OCI-LY1 (cell line): ENCODE measurements at regions not wholly inside any gene's neighbourhood (a gene's known extent, or its start where the extent isn't known, plus 50 kb on each side); places are given as distances from the start of the nearest gene placed in this dataset.

Source experiments
- H2AFZ ChIP-seq: fragments of 200-600 bp; sonication (generic), shearing (Covaris generic); 2 replicates; pipeline ENCODE4 v1.6.0; 2014; ENCODE audit warnings: antibody characterized with exemption, mild to moderate bottlenecking, low read length
- H3F3A ChIP-seq: fragments of 200-600 bp; sonication (generic), shearing (Covaris generic); 2 replicates; pipeline ENCODE4 v1.6.0; 2014; ENCODE audit warnings: mild to moderate bottlenecking, antibody characterized with exemption, low read length, moderate library complexity; ENCODE audit not compliant: insufficient read depth
- H3K27ac ChIP-seq: fragments of 200-600 bp; sonication (generic); 2 replicates; pipeline ENCODE4 v1.5.1; 2014; ENCODE audit warnings: low read length, mixed run types, mild to moderate bottlenecking, low read depth; ENCODE audit not compliant: poor library complexity, severe bottlenecking
- H3K27me3 ChIP-seq: fragments of 200-600 bp; sonication (generic); 2 replicates; pipeline ENCODE4 v1.6.0; 2014; ENCODE audit warnings: antibody characterized with exemption, mild to moderate bottlenecking, low read length, moderate library complexity; ENCODE audit not compliant: insufficient read depth
- H3K36me3 ChIP-seq: fragments of 200-600 bp; sonication (generic); 2 replicates; pipeline ENCODE4 v1.6.1; 2014; ENCODE audit warnings: mild to moderate bottlenecking, antibody characterized with exemption, low read length, moderate library complexity, mixed read lengths; ENCODE audit not compliant: insufficient read depth
- H3K4me1 ChIP-seq: fragments of 200-600 bp; sonication (generic); 2 replicates; pipeline ENCODE4 v1.5.1; 2014; ENCODE audit warnings: mild to moderate bottlenecking, low read length, moderate library complexity; ENCODE audit not compliant: insufficient read depth, severe bottlenecking
- H3K4me2 ChIP-seq: fragments of 200-600 bp; sonication (generic), shearing (Covaris generic); 2 replicates; pipeline ENCODE4 v1.6.1; 2014; ENCODE audit warnings: low read length
- H3K4me3 ChIP-seq: fragments of 200-600 bp; sonication (generic); 2 replicates; pipeline ENCODE4 v1.5.1; 2014; ENCODE audit warnings: low read length, low read depth, mild to moderate bottlenecking, mixed read lengths; ENCODE audit not compliant: poor library complexity, severe bottlenecking
- H3K79me2 ChIP-seq: fragments of 200-600 bp; shearing (Covaris generic); 2 replicates; pipeline ENCODE4 v1.6.1; 2016; ENCODE audit warnings: mixed run types, low read length, mixed read lengths; ENCODE audit not compliant: insufficient read depth
- H3K9ac ChIP-seq: fragments of 200-600 bp; sonication (generic), shearing (Covaris generic); 2 replicates; pipeline ENCODE4 v1.6.1; 2014; ENCODE audit warnings: mild to moderate bottlenecking, low read length, mixed read lengths
- H3K9me2 ChIP-seq: fragments of 200-600 bp; sonication (generic), shearing (Covaris generic); 2 replicates; pipeline ENCODE4 v1.6.1; 2014; ENCODE audit warnings: low read depth, mild to moderate bottlenecking, low read length, mixed read lengths
- H3K9me3 ChIP-seq: fragments of 200-600 bp; shearing (Covaris generic); 2 replicates; pipeline ENCODE4 v1.6.1; 2014; ENCODE audit warnings: low read length, mixed read lengths
- H4K20me1 ChIP-seq: fragments of 200-600 bp; sonication (generic), shearing (Covaris generic); 2 replicates; pipeline ENCODE4 v1.6.0; 2016; ENCODE audit warnings: mild to moderate bottlenecking, low read length; ENCODE audit not compliant: insufficient read depth
- EZH2 ChIP-seq: fragments of 200-600 bp; sonication (generic), shearing (Covaris generic); IDR thresholded peaks from 2 replicates; pipeline ENCODE4 v1.8.0; 2017; ENCODE audit warnings: borderline replicate concordance, mixed run types, mild to moderate bottlenecking, antibody characterized with exemption, low read length, moderate library complexity, mixed read lengths
- TF ChIP-seq, protein P1 (sequence below): fragments of 200-600 bp; sonication (generic), shearing (Covaris generic); IDR thresholded peaks from 2 replicates; pipeline ENCODE4 v1.5.1; 2017; ENCODE audit warnings: mild to moderate bottlenecking, antibody characterized with exemption, low read length, moderate library complexity, mixed read lengths

DNA sequence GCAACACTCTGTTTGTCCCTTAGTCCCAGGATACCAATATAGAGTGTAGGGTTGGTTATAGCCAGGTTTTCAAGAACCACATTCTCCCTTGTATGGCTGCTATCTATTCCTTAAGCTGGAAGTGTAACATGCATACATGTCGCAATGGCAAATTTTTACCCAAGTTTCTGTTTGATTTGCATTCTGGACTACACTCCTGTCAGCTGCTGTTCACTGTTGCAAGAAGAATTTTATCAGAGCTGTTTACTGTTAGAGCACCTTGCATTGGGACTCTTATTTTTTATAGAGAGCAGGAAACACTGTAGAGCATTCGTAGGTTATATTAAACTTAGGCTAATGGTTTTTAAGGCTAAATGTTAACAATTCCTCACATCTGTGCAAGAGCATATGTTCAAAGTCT is 376.0 kb upstream of the LRFN5 start:
- TF ChIP-seq, protein P1, sequence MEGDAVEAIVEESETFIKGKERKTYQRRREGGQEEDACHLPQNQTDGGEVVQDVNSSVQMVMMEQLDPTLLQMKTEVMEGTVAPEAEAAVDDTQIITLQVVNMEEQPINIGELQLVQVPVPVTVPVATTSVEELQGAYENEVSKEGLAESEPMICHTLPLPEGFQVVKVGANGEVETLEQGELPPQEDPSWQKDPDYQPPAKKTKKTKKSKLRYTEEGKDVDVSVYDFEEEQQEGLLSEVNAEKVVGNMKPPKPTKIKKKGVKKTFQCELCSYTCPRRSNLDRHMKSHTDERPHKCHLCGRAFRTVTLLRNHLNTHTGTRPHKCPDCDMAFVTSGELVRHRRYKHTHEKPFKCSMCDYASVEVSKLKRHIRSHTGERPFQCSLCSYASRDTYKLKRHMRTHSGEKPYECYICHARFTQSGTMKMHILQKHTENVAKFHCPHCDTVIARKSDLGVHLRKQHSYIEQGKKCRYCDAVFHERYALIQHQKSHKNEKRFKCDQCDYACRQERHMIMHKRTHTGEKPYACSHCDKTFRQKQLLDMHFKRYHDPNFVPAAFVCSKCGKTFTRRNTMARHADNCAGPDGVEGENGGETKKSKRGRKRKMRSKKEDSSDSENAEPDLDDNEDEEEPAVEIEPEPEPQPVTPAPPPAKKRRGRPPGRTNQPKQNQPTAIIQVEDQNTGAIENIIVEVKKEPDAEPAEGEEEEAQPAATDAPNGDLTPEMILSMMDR: no peak
- no peak for TF ChIP-seq EZH2
- no peaks in the 10 kb centered on the region for H3K36me3 ChIP-seq
- H3K79me2 ChIP-seq: no peaks in the 10 kb centered on the region
- no peak overlapping the region for H3K4me3 ChIP-seq
- no peak overlapping the region for H2AFZ ChIP-seq
- no peaks in the 10 kb centered on the region for H4K20me1 ChIP-seq
- no peak overlapping the region for H3K4me2 ChIP-seq
- no peaks in the 10 kb centered on the region for H3F3A ChIP-seq
- no peak overlapping the region for H3K9ac ChIP-seq
- H3K4me1 ChIP-seq: no peaks in the 10 kb centered on the region
- H3K9me3 ChIP-seq: no peaks in the 10 kb centered on the region
- no peak overlapping the region for H3K27ac ChIP-seq
- H3K9me2 ChIP-seq: no peaks in the 10 kb centered on the region
- H3K27me3 ChIP-seq: no peaks in the 10 kb centered on the region

DNA sequence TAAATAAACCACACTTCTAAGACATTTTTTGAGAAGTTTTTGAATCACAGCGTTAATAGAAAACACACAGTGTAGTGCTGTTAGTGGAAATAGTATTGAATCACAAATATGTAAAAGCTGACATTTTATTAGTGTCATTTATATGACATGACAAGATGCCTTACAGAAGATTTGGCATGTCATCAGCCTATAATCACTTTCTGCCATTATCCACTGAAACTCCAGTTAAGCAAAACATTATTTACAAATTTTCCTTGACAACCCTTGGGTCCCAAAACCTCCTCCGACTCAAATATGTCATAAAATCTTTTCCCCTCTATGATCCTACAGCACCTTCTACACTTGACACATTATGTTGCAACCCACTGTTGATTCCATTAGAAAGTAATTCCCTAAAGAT is 376.9 kb upstream of the LRFN5 start:
- H3K27me3 ChIP-seq: no peaks in the 10 kb centered on the region
- H3K36me3 ChIP-seq: no peaks in the 10 kb centered on the region
- no peaks in the 10 kb centered on the region for H3F3A ChIP-seq
- no peak overlapping the region for H3K27ac ChIP-seq
- no peaks in the 10 kb centered on the region for H3K4me1 ChIP-seq
- no peak overlapping the region for H3K4me3 ChIP-seq
- H3K9ac ChIP-seq: no peak overlapping the region
- H3K4me2 ChIP-seq: no peak overlapping the region
- H3K9me3 ChIP-seq: no peaks in the 10 kb centered on the region
- TF ChIP-seq, protein P1: no peak
- no peak for TF ChIP-seq EZH2
- H2AFZ ChIP-seq: peak overlapping the region; percentile 27; the same call in 1 of the 2 replicates
- H3K79me2 ChIP-seq: no peaks in the 10 kb centered on the region
- H4K20me1 ChIP-seq: no peaks in the 10 kb centered on the region
- H3K9me2 ChIP-seq: no peaks in the 10 kb centered on the region

DNA sequence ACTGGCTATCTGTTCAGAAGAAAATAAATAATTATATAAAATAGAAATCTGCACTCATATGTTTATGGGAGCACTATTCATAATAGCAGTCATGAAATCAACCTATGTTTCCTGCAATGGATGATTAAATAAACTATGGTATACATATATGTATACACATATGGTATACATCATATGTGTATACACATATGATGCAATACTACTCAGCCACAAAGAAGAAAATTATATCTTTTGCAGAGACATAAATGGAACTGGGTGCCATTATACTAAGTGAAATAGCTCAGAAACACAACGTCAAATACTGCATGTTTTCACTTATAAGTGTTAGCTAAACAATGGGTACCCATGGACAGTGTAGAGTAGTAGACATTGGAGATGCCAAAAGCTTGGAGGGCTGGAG is 381.2 kb upstream of the LRFN5 start:
- Histone ChIP-seq H3K9me2 (no peaks in the 10 kb centered on the region), H3K79me2 (no peaks in the 10 kb centered on the region), H3K36me3 (no peaks in the 10 kb centered on the region), H3K4me1 (peaks cover 4% of the 10 kb centered on the region), H3F3A (no peaks in the 10 kb centered on the region), H3K9ac (no peak overlapping the region), H3K27ac (no peak overlapping the region), H3K4me3 (no peak overlapping the region), H2AFZ (no peak overlapping the region), H3K9me3 (no peaks in the 10 kb centered on the region), H3K4me2 (no peak overlapping the region), H4K20me1 (no peaks in the 10 kb centered on the region), H3K27me3 (no peaks in the 10 kb centered on the region)
- TF ChIP-seq, protein P1: no peak
- TF ChIP-seq EZH2: no peak
